Body of pancreas (tissue), 4 donors: ENCODE measurements at regions not wholly inside any gene's neighbourhood (a gene's known extent, or its start where the extent isn't known, plus 50 kb on each side); places are given as distances from the start of the nearest gene placed in this dataset.

Experiments used
- ATAC-seq: fragments of 150-250 bp; one replicate; pipeline ENCODE4 v1.9.1; 2016
- DNase-seq, 4 donors: peaks; one replicate each; pipeline ENCODE4 v3.0.0-alpha.2; 2019
- H3K27ac ChIP-seq, 4 donors: fragments of 200-600 bp; sonication (generic); 1 replicate in 3 of 4; 2 replicates in 1 of 4; pipeline versions ENCODE4 v1.5.1 to v1.6.1; 2016 to 2019; ENCODE audit warnings: mild to moderate bottlenecking in 1 of 4, mixed read lengths in 1 of 4, moderate library complexity in 1 of 4
- H3K27me3 ChIP-seq, 2 donors: fragments of 200-600 bp; sonication (generic); one replicate each; pipeline ENCODE4 v1.6.0; 2016; ENCODE audit warnings: mild to moderate bottlenecking in 1 of 2
- H3K36me3 ChIP-seq, 2 donors: fragments of 200-600 bp; sonication (generic); replicated peaks in 1 of 2; 2 replicates each; pipeline ENCODE4 v1.5.1; 2016; ENCODE audit warnings: low read depth in 2 of 2; ENCODE audit not compliant: insufficient read depth in 1 of 2
- H3K4me1 ChIP-seq: fragments of 200-600 bp; sonication (generic); one replicate; pipeline ENCODE4 v1.6.0; 2016
- H3K4me3 ChIP-seq, 2 donors: fragments of 200-600 bp; sonication (generic); 1 replicate in 1 of 2; 2 replicates in 1 of 2; pipeline ENCODE4 v1.5.1; 2016 to 2019
- H3K9me3 ChIP-seq, 3 donors: fragments of 200-600 bp; sonication (generic); 1 replicate in 2 of 3; 2 replicates in 1 of 3; pipeline ENCODE4 v1.5.1; 2016
- POLR2A ChIP-seq, 3 donors: fragments of 450-650 bp; IDR thresholded peaks; one replicate each; pipeline ENCODE4 v1.6.1; 2016; ENCODE audit warnings: antibody characterized with exemption in 3 of 3, mild to moderate bottlenecking in 2 of 3
- WGBS, 2 donors: methylation state at CpG; one replicate each; pipeline ENCODE4 v1.1.5; 2017; 5-methylcytosine and 5-hydroxymethylcytosine counted together
- intact Hi-C: fragments of 100-400 bp; cut with DNase I; formaldehyde crosslinking; loops from one replicate; pipeline ENCODE4 v1.15.1; 2023
- TF ChIP-seq, protein P1 (sequence below), 7 experiments: fragments of 450-650 bp in 4 of 7; fragments of 200-600 bp in 3 of 7; sonication (generic) in 3 of 7; IDR thresholded peaks; one replicate each; pipeline ENCODE4 v1.5.1; 2016 to 2019; ENCODE audit warnings: antibody characterized with exemption in 7 of 7

DNA sequence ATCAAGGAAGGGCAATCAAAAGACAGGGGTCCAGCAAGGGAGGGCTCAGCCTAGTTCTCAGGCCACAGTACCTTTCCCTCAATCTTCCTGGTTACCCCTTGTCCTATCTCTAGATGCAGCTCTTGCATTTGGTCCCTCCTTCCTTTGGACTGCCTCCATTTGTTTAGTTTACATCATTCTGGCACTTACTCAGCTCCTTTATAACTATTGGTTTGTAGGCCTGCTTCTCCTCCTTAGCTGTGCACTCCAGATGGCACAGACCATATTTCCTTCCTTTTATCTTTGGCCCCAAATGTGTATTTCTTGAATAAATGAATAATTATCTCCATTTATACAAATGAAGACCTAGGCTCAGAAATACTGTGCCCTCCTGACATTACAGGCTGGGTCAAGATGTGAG, 92.3 kb upstream of the AMOTL1 start:
- Histone ChIP-seq H3K4me1 (no peaks in the 10 kb centered on the region), H3K27me3 (no peaks in the 10 kb centered on the region), H3K36me3 (no peaks in the 10 kb centered on the region), H3K9me3 (no peaks in the 10 kb centered on the region), H3K4me3 (no peak overlapping the region), H3K27ac (no peak overlapping the region)
- DNase-seq, result no peak
- no peak for ATAC-seq
- intact Hi-C loops, result no loop called here
- TF ChIP-seq, protein P1, sequence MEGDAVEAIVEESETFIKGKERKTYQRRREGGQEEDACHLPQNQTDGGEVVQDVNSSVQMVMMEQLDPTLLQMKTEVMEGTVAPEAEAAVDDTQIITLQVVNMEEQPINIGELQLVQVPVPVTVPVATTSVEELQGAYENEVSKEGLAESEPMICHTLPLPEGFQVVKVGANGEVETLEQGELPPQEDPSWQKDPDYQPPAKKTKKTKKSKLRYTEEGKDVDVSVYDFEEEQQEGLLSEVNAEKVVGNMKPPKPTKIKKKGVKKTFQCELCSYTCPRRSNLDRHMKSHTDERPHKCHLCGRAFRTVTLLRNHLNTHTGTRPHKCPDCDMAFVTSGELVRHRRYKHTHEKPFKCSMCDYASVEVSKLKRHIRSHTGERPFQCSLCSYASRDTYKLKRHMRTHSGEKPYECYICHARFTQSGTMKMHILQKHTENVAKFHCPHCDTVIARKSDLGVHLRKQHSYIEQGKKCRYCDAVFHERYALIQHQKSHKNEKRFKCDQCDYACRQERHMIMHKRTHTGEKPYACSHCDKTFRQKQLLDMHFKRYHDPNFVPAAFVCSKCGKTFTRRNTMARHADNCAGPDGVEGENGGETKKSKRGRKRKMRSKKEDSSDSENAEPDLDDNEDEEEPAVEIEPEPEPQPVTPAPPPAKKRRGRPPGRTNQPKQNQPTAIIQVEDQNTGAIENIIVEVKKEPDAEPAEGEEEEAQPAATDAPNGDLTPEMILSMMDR (IDR thresholded peaks at IDR 0.05), result no peak
- TF ChIP-seq POLR2A (IDR thresholded peaks at IDR 0.05), result no peak

DNA sequence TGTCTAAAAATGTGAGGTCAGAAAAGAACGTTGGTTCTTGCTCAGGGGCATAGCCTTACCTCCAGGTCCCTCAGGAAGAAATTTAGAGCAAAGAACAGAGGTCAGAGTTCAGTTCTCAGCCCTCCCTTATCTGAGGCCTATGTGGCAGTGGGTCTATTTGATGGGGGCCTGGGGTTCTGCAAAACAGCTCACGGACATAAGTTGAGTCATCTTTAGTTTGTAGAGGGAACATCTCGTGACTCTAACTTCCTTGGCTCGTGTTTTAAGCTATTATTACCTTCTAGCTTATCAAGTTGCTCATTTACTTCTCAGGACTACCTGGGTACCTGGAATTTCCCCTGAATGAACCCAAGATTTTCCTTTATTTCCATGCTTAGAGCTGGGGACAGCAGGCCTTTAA, 91.3 kb upstream of the AMOTL1 start:
- 69 to 84% methylated on average over 4 of the region's 4 CpGs for WGBS, 2 donors
- no peak for ATAC-seq
- no peak for TF ChIP-seq POLR2A (IDR thresholded peaks at IDR 0.05)
- TF ChIP-seq, protein P1 (IDR thresholded peaks at IDR 0.05), result no peak

DNA sequence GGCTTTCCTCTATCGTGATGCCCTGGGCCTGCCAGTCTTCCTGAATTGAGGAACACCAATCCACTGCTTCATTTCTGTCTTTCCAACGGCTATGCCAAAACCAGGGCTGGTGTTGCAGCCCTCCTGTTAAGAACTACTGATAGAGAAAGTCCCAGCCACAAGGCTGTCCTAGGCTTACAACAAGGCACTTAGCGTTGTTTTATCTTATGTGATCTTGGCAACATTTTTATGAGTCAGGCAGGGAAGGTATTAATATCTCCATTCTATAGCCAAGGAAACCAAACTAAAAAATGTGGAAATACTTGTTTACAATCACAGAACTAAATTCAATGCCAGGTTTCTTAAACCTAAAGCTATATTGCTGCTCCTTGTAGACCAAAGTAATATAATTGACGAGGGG, 89.9 kb upstream of the AMOTL1 start:
- intact Hi-C loops, result no loop called here
- H3K4me1 ChIP-seq, result no peaks in the 10 kb centered on the region
- H3K27ac ChIP-seq, result no peak overlapping the region
- ATAC-seq, result no peak
- no peak for TF ChIP-seq POLR2A (IDR thresholded peaks at IDR 0.05)
- TF ChIP-seq, protein P1 (IDR thresholded peaks at IDR 0.05), result no peak
- DNase-seq, result no peak
- H3K27me3 ChIP-seq, result no peaks in the 10 kb centered on the region
- H3K4me3 ChIP-seq, result no peak overlapping the region
- no peaks in the 10 kb centered on the region for H3K9me3 ChIP-seq
- H3K36me3 ChIP-seq, result no peaks in the 10 kb centered on the region
- 73 to 82% methylated on average over 4 of the region's 4 CpGs for WGBS, 2 donors

More for the DNA sequence above, 91.3 kb upstream of the AMOTL1 start:
- Histone ChIP-seq H3K36me3 (no peaks in the 10 kb centered on the region), H3K27me3 (no peaks in the 10 kb centered on the region), H3K27ac (no peak overlapping the region), H3K4me3 (no peak overlapping the region), H3K9me3 (no peaks in the 10 kb centered on the region), H3K4me1 (no peaks in the 10 kb centered on the region)
- no peak for DNase-seq
- intact Hi-C loops, result no loop called here

DNA sequence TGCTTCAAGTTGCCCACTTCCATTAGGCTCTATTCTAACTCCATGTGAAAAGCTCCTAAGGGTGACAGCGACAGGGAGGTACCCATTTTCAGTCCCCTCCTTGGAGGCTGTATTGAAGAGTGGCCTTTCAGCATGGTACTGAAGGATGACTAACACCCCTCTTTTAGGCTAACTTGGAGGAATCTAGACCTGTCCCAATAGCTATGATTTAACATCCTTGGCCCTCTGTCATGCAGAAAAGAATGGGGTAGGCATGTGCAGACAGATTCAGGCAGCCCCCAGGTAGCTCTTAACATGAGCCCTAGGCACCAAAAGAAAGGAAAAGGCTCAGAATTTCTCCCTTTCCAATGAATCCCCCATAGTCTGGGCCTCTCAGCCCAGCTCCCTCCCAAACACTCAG, 89.3 kb upstream of the AMOTL1 start:
- DNase-seq (no peak), ATAC-seq (no peak)
- intact Hi-C loops, result no loop called here
- no peak overlapping the region for H3K4me3 ChIP-seq
- 100% methylated on average over 1 of the region's 1 CpG for WGBS, 2 donors
- no peaks in the 10 kb centered on the region for H3K36me3 ChIP-seq
- TF ChIP-seq POLR2A (IDR thresholded peaks at IDR 0.05), result no peak
- TF ChIP-seq, protein P1 (IDR thresholded peaks at IDR 0.05), result no peak
- H3K27ac ChIP-seq, result no peak overlapping the region
- H3K4me1 ChIP-seq, result no peaks in the 10 kb centered on the region
- H3K27me3 ChIP-seq, result no peaks in the 10 kb centered on the region
- H3K9me3 ChIP-seq, result no peaks in the 10 kb centered on the region

GRCh38 chr11:94680426-94680825, 87.7 kb upstream of the AMOTL1 start:
- H3K4me3 ChIP-seq, result no peak overlapping the region
- TF ChIP-seq POLR2A (IDR thresholded peaks at IDR 0.05), result no peak
- TF ChIP-seq, protein P1 (IDR thresholded peaks at IDR 0.05), result no peak
- H3K27ac ChIP-seq, result no peak overlapping the region
- H3K9me3 ChIP-seq, result no peaks in the 10 kb centered on the region
- intact Hi-C loops, result no loop called here
- DNase-seq, result no peak
- H3K27me3 ChIP-seq, result no peaks in the 10 kb centered on the region
- no peaks in the 10 kb centered on the region for H3K36me3 ChIP-seq
- no peak for ATAC-seq
- WGBS, 2 donors, result 90 to 94% methylated on average over 5 of the region's 5 CpGs
- H3K4me1 ChIP-seq, result no peaks in the 10 kb centered on the region
